HG03342 (cell line): ENCODE measurements at regions not wholly inside any gene's neighbourhood (a gene's known extent, or its start where the extent isn't known, plus 50 kb on each side); places are given as distances from the start of the nearest gene placed in this dataset.
"Not testable (repeated sequence)": the region's sequence is repeated elsewhere in the genome, so short reads cannot be mapped to it uniquely, and the experiment has no call there.

Experiments used
- ATAC-seq: cut with Tn5 transposase; IDR thresholded peaks from one replicate; pipeline ENCODE4 v1.9.1; 2021; ENCODE audit warnings: mild to moderate bottlenecking, moderate library complexity; ENCODE audit not compliant: unreplicated experiment

GRCh38 chr4:146124023-146124680, 51.4 kb upstream of the LSM6 start:
- peak; percentile 90 for ATAC-seq

GRCh38 chr4:146123231-146123630, 52.3 kb upstream of the LSM6 start:
- ATAC-seq: no peak

GRCh38 chr4:146122398-146122797, 53.1 kb upstream of the LSM6 start:
- no peak for ATAC-seq

- ATAC-seq: no peak
Measured at GRCh38 chr4:146121757-146122156, 53.8 kb upstream of the LSM6 start.

- no peak for ATAC-seq
Measured at GRCh38 chr4:146119845-146120404, 55.6 kb upstream of the LSM6 start.

- no peak for ATAC-seq
Measured at GRCh38 chr4:146114066-146114465, 61.5 kb upstream of the LSM6 start.

- ATAC-seq: no peak
Measured at GRCh38 chr4:146113171-146113570, 62.3 kb upstream of the LSM6 start.

GRCh38 chr4:146112389-146112788, 63.1 kb upstream of the LSM6 start:
- no peak for ATAC-seq

GRCh38 chr4:146110871-146111485, 64.5 kb upstream of the LSM6 start:
- ATAC-seq: peak; percentile 58

GRCh38 chr4:146108756-146109155, 66.8 kb upstream of the LSM6 start:
- no peak for ATAC-seq

- no peak for ATAC-seq
Measured at GRCh38 chr4:146107587-146108240, 67.8 kb upstream of the LSM6 start.

GRCh38 chr4:146105464-146105863, 70.1 kb upstream of the LSM6 start:
- peak; percentile 36 for ATAC-seq

GRCh38 chr4:146104541-146104940, 71.0 kb upstream of the LSM6 start:
- ATAC-seq: no peak

GRCh38 chr4:146104052-146104451, 71.5 kb upstream of the LSM6 start:
- not testable (repeated sequence) for ATAC-seq

- ATAC-seq: peak; percentile 10
Measured at GRCh38 chr4:146099585-146099984, 75.9 kb upstream of the LSM6 start.

- ATAC-seq: peak; percentile 50
Measured at GRCh38 chr4:146098978-146099377, 76.5 kb upstream of the LSM6 start.

- peak; percentile 68 for ATAC-seq
Measured at GRCh38 chr4:146098397-146098796, 77.1 kb upstream of the LSM6 start.

GRCh38 chr4:146096371-146096770, 79.1 kb upstream of the LSM6 start:
- ATAC-seq: no peak

- peak; percentile 36 for ATAC-seq
Measured at GRCh38 chr4:146095860-146096259, 79.7 kb upstream of the LSM6 start.

- ATAC-seq: no peak
Measured at GRCh38 chr4:146095091-146095690, 80.3 kb upstream of the LSM6 start.

- ATAC-seq: no peak
Measured at GRCh38 chr4:146088690-146089089, 86.8 kb upstream of the LSM6 start.

GRCh38 chr4:146087856-146088255, 87.7 kb upstream of the LSM6 start:
- ATAC-seq: no peak
